Stimulated activated CD8-positive, alpha-beta memory T cell treated with anti-CD3 and anti-CD28 coated beads, Interleukin-4, amount 100 ng/mL, for 1 hour (primary cell): ENCODE measurements at regions not wholly inside any gene's neighbourhood (a gene's known extent, or its start where the extent isn't known, plus 50 kb on each side); places are given as distances from the start of the nearest gene placed in this dataset.

Source experiments
- DNase-seq, 2 donors: peaks; one replicate each; pipeline ENCODE4 v3.0.0-alpha.2; 2020; ENCODE audit warnings: low read depth in 2 of 2, low spot score in 1 of 2

DNA sequence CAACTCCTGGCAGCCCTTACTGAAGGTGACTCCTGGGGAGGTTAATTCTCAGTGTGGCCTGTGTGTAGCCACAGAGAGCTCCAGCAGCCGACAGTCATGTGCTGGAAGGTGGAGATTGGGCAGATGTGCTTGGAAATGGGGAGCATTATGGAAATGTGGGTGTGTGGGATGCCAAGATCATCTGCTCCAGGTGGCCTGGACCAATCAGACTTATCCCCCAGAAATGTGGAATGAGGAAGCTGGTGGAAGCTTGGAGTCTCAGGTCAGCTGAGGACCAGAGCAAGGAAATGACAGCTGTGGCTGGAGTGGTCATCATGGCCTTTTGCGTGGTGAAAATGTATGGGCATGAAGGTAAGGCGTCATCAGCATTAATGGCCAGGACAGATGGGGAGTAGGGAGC is 234.0 kb downstream of the MIAT start:
- no peak for DNase-seq

DNA sequence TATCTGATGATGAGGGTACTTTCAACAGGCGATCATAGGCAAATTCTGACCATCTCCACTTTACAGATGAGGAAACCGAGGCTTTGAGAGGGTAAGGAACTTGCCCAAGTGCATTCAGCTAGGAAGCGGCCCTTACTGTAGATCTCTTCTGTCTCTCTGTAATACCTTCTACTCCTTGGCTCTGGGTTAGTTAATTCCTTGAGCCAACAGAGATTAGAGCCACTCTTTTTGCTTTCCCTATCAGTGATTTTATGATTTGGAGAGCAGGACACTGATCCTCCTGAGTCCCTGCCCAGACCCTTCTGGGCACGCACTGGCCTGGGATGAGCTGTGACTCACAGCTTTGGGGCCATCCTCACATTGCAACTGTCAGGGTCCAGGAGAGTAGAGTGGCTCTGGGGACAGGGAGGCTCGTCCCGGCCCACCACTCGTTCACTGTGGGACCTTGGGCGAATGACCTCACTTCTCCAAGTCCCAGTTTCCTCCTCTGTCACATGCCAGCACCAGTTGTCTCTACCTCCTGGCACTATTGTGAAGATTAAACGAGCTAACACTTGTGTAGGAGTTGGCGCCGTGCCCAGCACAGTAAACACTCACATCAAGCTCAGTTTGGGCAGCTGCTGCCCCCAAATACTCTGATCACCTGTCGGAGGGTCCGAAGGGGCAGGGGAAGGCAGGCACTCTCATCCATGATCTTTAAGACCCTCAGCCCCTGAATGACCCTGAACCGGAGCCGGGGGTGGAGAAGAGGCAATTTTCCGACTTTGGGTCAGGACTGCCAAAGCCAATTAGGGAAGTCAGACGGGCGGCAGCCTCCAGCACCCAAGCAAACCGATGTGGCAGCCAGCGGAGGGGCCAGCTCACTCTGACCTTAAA is 235.0 kb downstream of the MIAT start:
- no peak for DNase-seq

DNA sequence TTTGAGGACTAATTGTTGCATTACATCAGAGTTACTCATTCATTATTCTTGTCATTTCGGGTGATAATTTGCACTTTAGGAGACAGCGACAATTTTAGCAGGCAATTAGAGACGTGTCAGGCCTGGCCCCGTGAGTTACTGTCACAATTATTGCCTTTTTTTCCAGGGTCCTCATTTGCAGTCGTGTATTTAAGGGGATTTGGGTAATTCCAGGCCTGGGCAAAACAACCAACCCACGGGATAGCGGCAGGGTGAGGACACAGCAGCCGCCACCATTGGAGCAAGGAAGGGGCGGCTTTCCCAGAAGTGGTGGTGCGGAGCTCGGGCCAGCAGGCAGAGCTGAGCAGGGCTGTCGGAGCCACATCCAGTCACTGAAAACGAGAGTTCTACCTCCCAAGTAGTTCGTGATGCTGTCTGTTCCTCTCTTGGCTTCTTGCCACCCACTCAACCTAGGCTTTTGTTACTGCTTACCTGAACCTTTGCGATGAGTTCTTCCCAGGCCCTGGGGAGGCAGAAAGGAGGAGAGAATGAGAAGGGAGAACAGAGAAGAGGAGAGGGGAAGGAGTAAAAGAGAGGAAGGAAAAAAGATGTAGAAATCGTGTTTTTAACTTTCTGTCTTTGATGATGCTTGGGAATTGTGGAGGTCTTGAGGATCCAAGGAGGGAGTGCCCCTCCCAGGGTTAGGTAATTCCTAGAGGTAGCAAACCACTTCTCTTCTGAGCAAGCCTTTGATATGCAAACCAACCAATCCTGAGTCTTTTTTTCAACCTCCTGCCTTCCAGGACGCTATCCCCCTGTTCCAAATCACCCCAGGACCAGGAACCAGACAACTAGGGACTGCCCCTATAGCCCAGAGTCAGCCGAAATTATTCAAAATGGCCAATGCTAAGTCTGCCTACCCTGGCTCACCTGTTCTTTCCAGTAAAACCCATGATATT is 236.1 kb downstream of the MIAT start:
- DNase-seq = no peak

DNA sequence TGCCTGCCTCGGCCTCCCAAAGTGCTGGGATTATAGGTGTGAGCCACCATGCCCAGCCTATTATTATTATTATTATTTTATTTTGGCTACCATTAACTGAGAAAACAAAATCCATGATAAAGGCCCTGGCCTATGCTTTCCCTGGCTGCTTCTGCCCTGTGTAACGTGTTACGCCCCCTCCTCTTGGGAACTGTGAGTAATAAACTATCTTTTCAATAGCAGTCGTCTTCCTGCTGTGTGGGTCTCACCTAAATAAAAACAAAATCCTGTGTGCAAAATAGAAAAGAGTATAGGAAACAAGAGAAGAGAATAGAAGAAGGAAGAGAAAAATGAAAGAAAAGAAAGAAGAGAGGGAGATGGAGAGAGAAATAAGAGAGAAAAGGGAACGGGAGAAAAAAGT is 237.0 kb downstream of the MIAT start:
- no peak for DNase-seq

DNA sequence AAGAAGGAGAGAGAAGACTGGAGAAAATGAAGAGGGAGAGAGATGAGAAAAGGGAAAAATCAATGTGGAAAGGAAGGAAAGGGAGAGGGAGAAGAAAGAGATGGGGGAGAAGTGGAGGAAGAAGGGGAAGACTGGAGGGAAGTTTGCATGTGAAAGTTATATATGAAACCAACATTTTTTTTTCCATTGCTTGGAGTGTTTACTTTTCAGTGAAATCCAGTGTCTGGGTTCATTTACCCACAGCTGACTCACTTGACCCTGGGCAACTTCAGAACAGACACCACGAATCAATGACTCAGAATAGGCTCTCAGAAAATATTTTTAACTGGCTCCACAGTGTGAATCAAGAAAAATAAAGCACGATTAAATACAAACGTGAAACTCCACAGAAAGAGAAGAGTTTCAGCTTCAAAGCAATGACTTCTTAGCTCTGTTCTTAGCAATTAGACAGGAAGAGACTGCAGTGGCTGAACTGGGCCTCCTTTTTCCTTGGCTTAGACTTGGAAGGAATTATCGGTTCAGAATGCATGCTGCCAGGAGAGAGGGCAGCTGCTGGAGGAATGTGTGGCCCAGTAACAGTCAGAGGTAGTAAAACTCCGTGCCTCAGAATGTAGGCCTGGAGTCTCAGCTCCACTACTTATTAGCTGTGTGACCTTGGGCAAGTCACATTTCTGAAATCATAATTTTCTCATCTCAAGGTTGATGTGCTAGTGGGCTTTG is 237.5 kb downstream of the MIAT start:
- DNase-seq = no peak

DNA sequence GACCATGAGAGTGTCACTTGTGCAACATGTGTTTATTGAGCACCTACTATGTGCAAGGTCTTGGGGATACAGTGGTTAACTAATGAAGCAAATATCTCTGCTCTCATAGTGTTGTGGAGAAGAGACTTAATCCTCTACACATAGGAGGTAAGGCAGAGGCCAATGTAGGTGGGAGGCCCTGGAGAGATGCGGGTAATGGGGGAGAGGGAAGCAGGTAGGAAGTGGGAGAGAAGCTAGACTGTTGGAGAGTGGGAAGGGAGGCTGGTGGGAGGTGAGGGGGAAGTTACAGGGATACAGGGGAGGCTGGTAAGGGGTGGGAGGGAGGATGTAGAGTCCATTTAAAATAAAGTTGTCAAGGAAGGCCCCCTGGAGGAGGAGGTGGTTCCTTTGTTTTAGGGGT is 240.0 kb downstream of the MIAT start:
- DNase-seq = no peak

DNA sequence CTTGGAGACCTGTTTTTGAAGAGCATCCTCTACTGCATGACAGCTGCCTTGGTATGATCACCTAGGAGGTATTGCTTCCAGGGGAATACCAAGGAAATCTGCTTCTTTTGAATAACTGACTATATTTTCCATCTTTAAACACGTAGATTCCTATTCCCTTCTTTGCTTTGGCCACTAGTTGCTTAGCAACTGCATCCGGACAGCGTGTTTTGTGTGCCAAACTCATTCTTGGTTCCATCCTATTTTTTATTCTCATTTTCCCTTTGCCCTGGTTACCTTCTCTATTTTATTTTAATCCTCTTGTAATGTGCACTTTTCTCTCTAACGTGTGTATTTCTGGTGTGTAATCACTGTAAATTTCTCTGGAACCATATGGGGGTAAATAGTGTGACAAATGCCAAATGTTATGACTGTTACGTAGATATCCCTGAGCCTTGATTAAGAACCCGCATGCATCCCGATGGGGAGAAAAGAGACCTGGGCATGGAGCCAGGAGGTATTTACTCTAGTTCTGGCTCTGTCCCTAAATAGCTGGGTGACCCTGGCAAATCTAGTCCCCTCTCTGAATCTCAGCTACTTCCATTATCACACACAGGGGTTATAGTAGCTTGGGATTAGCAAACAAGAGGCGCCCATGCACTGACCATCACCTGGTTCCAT is 241.7 kb downstream of the MIAT start:
- DNase-seq = no peak

DNA sequence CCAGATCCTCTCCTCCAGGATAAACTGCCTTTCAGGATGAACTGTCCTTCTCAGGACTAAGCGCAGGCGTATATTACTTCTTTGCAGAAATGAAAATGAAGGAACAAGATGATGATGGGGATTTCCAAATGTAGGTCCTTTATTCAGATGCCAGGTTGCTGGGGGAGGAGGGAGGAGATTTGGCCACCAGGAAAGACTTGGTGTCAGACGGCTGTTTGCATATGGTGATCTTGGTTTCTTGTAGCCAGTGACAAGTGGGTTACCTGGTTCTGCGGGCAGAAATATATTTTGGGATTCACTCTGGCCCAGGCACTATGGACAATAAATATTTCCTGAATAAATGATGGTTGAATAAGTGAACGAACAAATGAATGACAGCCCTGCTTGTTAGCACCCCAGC is 243.4 kb downstream of the MIAT start:
- DNase-seq = no peak

DNA sequence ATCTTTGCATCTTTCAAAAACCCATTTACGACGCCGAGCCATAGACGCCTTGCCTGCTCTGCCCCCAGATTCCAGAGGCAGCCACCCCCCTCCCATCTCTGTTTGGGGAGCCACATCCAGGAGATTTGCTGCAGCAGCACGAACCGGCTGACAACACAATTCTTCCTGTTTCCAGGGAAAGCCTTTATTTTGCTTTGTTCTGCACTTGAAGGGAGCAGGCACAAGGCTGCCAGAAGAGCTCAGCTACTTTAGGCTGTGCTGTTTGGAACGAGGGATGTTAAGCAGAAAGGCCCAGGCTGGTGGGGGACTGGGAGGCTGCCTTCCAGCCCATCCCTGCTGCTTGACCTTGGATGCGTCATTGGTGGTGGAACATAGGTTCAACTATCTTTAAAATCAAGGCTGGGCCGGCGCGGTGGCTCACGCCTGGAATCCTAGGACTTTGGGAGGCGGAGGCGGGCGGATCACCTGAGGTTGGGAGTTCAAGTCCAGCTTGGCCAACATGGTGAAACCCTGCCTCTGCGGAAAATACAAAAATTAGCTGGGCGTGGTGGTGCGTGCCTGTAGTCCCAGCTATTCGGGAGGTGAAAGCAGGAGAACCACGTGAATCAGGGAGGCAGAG is 243.9 kb downstream of the MIAT start:
- DNase-seq = no peak

DNA sequence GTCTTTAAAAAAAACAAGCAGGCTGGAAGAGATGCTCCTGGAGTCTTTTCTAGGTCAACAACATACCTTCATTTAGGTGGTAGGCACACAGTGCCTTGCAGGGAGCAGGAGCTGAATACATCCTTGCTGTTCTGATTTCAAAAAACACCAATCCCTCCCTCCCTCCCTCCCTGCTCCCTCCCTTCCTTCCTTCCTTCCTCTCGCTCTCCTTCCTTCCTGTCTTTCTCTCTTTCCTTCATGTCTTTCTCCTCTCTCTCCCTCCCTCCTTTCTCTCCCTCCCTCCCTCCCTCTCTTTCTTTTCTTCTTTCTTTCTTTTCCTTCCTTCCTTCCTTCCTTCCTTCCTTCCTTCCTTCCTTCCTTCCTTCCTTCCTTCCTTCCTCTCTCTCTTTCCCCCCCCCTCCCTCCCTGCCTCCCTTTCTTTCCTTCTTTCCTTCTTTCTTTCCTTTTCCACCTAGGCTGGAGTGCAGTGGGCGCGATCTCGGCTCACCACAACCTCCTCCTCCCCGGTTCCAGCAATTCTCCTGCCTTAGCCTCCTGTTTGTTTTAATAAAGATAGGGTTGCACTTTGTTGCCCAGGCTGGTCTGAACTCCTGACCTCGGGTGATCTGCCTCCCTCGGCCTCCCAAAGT is 245.1 kb downstream of the MIAT start:
- DNase-seq = no peak

DNA sequence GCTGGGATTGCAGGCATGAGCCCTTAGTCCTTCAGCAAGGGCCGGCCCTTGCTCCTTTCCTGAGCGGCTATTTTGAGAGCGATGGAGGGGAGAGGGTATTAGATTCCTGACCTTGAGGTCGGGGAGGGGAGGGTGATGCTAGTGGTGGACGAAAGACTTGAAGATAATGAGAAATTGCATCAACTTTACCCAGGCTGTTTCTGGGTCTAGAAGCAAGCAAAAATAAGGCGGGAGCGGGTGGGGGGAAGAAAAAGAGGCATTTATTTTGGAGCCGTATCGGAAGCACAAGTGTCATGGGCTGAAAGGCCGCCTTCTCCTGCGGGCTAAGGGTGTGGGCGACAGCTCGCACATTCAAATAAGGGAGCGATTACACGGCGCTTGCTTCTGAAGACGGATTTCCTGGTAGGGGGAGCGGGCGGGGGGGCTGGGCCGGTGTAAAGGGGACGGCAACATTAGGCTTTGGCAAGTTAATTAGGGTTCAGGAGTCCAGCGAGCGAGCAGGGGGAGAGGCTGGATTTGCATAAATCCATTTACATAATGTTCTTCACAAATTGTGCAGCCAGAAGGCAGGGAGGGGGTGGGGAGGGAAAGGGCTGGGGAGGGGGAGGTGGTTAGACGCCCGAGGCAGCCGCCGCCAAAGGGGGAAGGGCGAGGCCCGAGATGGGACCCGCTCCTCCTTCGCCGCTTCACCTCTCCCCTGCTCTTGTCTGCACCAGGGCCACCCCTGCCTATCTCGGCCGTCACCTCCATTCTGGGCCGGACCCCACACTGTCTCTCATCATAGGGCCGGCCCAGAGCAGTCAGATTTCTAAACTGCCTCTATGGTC is 245.9 kb downstream of the MIAT start:
- DNase-seq = no peak

DNA sequence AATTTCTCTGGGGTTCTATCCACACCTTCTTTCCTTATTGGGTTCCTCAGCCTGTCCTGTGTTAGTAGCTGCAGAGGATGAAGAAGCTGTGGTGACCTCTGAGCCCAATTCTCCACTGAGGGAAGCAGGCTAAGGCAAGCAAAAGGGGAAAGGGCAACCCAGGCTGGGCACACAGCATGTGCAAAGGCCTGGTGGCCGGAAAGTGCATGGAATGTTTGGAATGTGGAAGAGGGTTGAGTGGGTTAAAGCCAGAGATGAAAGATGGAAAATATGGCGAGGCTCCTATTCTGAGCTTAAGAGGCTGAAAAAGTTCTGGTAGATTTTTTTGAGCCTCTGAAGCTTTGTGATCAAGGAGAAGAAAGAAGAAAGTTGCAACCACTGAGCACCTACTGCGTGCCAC is 247.1 kb downstream of the MIAT start:
- no peak for DNase-seq

DNA sequence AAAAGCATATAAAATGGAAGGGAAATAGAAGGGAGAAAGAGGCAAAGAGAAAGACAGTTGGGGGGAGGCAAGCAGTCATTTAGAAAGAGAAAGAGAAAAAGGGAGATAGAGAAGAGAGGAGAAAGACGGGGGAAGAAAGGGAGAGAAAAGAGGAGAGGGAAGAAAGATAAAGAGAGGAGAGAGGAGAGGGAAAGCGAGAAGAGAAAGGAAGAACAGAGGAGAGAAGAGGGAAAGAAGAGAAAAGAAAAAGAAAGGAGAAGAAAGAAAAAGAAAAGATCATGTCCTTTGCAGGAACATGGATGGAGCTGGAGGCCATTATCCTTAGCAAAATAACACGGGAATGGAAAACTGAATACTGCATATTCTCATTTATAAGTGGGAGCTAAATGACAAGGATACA is 247.7 kb downstream of the MIAT start:
- no peak for DNase-seq

DNA sequence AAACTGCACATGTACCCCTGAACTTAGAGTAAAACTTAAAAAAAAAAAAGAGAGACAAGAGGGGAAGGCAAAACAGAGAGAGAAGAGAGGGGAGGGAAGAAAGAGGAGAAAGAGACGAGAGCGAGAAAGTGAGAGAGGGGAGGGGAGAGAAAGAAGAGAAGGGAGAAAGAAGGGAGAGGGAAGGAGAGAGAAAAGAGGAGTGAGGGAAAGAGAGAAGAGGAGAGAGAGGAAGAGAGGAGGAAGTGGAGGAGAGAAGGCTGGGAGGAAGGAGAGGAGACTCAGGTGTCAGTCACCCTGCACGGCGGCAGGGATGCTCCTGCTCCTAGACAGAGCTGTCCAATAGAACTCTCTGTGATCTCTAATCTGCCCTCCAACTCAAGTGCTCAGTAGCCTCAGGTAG is 248.3 kb downstream of the MIAT start:
- no peak for DNase-seq

DNA sequence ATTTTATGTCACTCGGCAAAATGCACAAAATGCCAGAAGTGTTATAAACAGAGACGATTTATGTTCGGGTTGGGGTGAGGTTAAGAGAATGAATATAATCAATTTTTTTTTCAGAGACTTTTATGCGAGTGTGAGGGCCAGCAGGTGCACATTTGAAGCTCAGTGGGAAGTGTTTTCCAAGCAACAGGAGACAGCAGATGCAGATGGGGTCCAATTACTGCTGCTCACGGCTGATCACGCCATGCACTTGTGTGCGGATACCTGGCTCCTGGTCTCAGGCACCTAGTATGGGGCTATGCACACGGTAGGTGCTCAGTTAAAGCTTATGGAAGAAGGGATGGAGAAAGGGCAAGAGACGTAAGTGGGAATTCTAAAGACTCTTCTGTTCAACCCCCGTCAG is 249.1 kb downstream of the MIAT start:
- no peak for DNase-seq

DNA sequence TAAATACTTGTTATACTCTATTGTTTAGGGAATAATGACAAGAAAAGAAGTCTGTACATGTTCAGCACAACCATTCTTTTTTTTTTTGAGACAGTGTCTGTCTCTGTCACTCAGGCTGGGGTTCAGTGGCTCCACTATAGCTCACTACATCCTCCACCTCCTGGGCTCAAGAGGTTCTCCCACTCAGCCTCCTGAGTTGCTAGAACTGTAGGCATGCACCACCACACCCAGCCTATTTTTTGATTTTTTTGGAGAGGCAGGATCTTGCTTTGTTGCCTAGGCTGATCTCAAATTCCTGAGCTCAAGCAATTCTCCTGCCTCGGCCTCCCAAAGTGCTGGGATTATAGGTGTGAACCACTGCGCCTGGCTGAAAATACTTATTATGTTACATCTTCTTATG is 250.0 kb downstream of the MIAT start:
- no peak for DNase-seq

DNA sequence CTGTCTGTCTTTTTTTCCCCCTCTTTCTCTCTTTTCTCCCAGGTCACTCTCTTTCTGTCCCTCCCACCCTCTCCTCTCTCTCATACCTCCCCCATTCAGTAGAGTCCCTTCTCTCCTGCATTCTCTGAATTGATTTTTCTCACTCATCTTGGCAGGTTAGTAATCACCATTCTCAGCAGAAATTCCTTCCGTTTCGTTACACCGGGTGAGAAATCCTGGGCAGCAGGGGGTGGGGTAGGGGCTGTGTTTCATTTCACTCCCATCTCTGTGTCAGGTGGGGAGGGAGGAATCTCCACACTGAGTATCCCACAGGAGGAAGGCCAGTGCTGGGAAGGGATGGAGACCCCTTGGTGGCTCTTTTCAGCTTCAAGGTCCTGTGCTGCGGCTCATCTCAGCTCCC is 253.5 kb downstream of the MIAT start:
- DNase-seq = no peak

DNA sequence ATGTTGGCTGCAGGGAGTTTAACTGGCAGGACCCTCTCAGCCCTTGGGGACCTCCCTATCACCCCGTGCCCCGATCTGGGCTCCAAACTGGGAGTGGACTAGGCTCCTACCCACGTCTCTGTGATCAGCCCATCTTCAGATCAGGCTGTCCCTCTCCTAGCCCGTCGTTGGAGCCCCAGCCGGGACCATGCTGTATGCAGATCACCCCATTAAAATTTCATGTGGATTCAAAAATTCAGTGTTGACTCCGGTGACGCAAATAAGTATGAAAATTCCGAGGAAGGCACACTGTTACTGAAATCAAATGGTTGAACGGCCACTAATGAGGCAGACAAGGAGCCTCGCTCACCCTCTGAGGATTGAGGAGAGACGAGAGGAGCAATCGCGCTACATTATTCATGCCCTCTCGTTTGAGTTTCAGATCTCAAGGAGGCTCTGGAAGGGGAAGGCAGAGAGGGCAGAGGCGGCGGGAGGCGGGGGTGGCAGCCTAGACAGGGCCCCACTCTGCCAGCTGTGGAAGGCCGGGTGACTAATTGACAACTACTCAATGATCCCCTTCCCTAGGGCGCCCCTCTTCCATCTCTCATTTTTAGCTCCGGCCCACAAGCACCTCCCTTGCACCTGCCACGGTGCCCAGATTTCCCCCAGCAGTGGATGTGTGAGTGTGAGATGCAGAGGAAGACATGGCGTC is 255.4 kb downstream of the MIAT start:
- no peak for DNase-seq
